Prostate gland (tissue), 2 donors: ENCODE measurements at regions not wholly inside any gene's neighbourhood (a gene's known extent, or its start where the extent isn't known, plus 50 kb on each side); places are given as distances from the start of the nearest gene placed in this dataset.

ENCODE experiments used
- CTCF ChIP-seq, 4 experiments: fragments of 200-600 bp in 2 of 4; fragments of 450-650 bp in 2 of 4; sonication (generic) in 2 of 4; IDR thresholded peaks; 1 replicate in 3 of 4; 2 replicates in 1 of 4; pipeline ENCODE4 v1.5.1; 2016 to 2019; ENCODE audit warnings: antibody characterized with exemption in 4 of 4, mild to moderate bottlenecking in 2 of 4, moderate library complexity in 2 of 4
- POLR2A ChIP-seq: fragments of 450-650 bp; IDR thresholded peaks from one replicate; pipeline ENCODE4 v1.6.1; 2016; ENCODE audit warnings: antibody characterized with exemption, mild to moderate bottlenecking

- TF ChIP-seq CTCF (IDR thresholded peaks at IDR 0.05) = no peak
- TF ChIP-seq POLR2A = no peak
Measured at GRCh38 chr5:87741881-87742280, 329.2 kb upstream of the CCNH start.
